ENCODE measurements at regions not wholly inside any gene's neighbourhood (a gene's known extent, or its start where the extent isn't known, plus 50 kb on each side); places are given as distances from the start of the nearest gene placed in this dataset.

- Histone ChIP-seq H3K4me2 (no peak overlapping the region), H3K9me3 (ENCODE audit: low read depth) (no peaks in the 10 kb centered on the region), H4K20me1 (ENCODE audit: low read depth) (no peaks in the 10 kb centered on the region), H2AFZ (replicated peaks) (no peak overlapping the region), H3K4me3 (no peak overlapping the region), H3K27ac (no peak overlapping the region), H3K4me1 (peaks cover 8% of the 10 kb centered on the region), H3K36me3 (no peaks in the 10 kb centered on the region), H3K79me2 (ENCODE audit: low read depth) (no peaks in the 10 kb centered on the region), H3K9ac (no peak overlapping the region), H3K27me3 (no peaks in the 10 kb centered on the region), H3F3A (ENCODE audit: low read depth) (peaks cover 2% of the 10 kb centered on the region)
- no peak overlapping the region for H3K27ac Mint-ChIP-seq
- H3K4me1 Mint-ChIP-seq: peaks cover 14% of the 10 kb centered on the region
- DNase-seq (ENCODE audit: low spot score): no peak
- H3K27me3 Mint-ChIP-seq (ENCODE audit: insufficient read depth, low read depth): peaks cover 8% of the 10 kb centered on the region
- no peaks in the 10 kb centered on the region for H3K36me3 Mint-ChIP-seq
- peaks cover 8% of the 10 kb centered on the region for H3K9me3 Mint-ChIP-seq
- TF ChIP-seq EZH2phosphoT487 (IDR thresholded peaks at IDR 0.05) (no peak), EZH2 (IDR thresholded peaks at IDR 0.05) (no peak)
- TF ChIP-seq, protein P1, sequence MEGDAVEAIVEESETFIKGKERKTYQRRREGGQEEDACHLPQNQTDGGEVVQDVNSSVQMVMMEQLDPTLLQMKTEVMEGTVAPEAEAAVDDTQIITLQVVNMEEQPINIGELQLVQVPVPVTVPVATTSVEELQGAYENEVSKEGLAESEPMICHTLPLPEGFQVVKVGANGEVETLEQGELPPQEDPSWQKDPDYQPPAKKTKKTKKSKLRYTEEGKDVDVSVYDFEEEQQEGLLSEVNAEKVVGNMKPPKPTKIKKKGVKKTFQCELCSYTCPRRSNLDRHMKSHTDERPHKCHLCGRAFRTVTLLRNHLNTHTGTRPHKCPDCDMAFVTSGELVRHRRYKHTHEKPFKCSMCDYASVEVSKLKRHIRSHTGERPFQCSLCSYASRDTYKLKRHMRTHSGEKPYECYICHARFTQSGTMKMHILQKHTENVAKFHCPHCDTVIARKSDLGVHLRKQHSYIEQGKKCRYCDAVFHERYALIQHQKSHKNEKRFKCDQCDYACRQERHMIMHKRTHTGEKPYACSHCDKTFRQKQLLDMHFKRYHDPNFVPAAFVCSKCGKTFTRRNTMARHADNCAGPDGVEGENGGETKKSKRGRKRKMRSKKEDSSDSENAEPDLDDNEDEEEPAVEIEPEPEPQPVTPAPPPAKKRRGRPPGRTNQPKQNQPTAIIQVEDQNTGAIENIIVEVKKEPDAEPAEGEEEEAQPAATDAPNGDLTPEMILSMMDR (IDR thresholded peaks at IDR 0.05): no peak
- H3K4me3 Mint-ChIP-seq: no peak overlapping the region
Observed at GRCh38 chr5:174295702-174296436, 250.4 kb downstream of the NSG2 start.

DNA sequence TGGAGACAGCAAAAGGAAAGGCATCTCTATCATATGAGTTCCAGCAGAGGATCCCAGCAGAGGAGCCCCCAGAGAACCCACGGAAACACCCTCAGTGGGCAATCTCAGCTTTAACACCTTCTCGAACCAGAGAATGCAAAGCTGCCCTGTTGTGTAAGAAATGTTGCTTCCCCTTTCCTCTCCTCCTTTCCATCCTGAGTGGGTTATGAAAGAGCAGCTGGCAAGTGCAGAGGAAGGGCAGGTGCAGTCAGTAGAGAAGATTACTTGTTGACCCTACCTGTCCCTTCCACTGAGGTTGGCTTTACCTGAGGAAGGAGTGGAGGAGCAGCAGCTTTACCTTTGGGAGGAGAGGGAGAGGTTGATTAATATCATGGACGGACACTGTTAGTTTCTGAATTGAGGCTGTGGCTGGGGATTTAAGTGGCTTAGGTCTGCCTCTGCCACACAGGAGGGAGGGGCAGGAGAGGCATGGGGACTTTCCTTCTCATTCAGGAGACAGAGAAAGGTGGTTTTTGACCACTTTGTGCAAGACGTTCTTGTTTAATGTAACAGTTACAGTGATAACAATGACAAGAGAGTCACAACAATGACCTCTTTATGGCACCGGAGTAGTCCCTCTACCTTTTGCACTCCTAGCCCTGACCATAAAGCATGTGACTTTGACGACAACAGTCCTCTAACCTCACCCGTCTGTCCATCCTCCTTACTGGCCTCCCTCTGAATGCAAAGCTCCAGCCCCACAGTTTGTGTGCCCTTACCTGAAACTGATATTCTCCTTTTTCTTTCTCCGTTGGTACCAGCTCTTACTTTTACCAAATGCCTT, 254.8 kb downstream of the NSG2 start:
- no peak overlapping the region for H3K27ac ChIP-seq
- Mint-ChIP-seq H3K9me3 (peaks cover 8% of the 10 kb centered on the region), H3K27ac (peak overlapping the region; percentile 52), H3K27me3 (ENCODE audit: insufficient read depth, low read depth) (peaks cover 7% of the 10 kb centered on the region), H3K4me3 (no peak overlapping the region), H3K4me1 (peaks cover 41% of the 10 kb centered on the region), H3K36me3 (no peaks in the 10 kb centered on the region)
- no peaks in the 10 kb centered on the region for H3K36me3 ChIP-seq
- no peak overlapping the region for H3K4me3 ChIP-seq
- H3K4me1 ChIP-seq: peaks cover 39% of the 10 kb centered on the region
- H3K9me3 ChIP-seq (ENCODE audit: low read depth): no peaks in the 10 kb centered on the region
- no peak overlapping the region for H3K9ac ChIP-seq
- H3K79me2 ChIP-seq (ENCODE audit: low read depth): no peaks in the 10 kb centered on the region
- H3K27me3 ChIP-seq: no peaks in the 10 kb centered on the region
- no peaks in the 10 kb centered on the region for H4K20me1 ChIP-seq (ENCODE audit: low read depth)
- H2AFZ ChIP-seq (replicated peaks): no peak overlapping the region
- no peak for DNase-seq (ENCODE audit: low spot score)
- TF ChIP-seq, protein P1 (IDR thresholded peaks at IDR 0.05): no peak
- no peak for TF ChIP-seq EZH2 (IDR thresholded peaks at IDR 0.05)
- no peak for TF ChIP-seq EZH2phosphoT487 (IDR thresholded peaks at IDR 0.05)
- H3F3A ChIP-seq (ENCODE audit: low read depth): peaks cover 24% of the 10 kb centered on the region
- H3K4me2 ChIP-seq: peak overlapping the region; percentile 57

DNA sequence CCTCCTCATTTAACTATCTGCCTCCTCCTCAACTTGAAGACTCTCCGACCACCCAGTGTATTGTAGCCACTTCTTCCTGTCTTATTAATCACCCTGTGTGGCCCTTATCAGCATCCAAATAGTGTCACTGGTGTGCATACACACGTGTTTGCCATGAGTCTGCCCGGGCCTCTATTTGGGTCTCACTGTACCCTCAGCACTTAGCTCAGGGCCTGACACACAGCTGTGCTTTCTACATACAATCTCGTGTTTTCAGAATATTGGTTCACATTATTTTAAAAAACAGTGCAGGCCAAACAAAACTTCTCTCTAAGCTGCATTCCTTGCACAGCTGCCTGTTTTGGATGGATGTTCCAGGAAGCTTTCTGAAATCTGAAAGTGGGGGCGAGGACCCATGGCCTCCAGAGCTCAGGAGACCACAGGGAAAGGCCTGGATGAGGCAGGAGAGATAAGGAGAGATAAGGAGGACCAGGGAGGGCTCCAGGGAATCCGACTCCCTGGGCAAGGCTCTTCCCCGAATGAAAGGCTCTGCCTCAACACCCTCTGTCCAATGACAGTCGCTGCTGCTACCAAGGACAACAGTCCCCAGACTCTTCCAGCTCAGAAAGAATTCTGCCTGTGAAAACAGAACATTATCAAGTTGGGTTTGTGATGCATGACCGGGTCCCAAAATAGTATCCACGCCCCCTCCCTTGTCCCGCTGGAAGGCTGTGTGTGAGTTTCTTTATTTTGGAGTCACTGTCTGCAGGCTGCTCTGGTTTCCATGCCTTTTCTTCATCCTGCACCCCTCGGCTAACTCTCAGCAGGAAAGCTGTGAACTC, 255.6 kb downstream of the NSG2 start:
- peaks cover 39% of the 10 kb centered on the region for H3K4me1 ChIP-seq
- Mint-ChIP-seq H3K4me3 (peak overlapping the region; percentile 33), H3K4me1 (peaks cover 41% of the 10 kb centered on the region), H3K9me3 (peaks cover 8% of the 10 kb centered on the region), H3K36me3 (no peaks in the 10 kb centered on the region), H3K27me3 (ENCODE audit: insufficient read depth, low read depth) (peaks cover 7% of the 10 kb centered on the region), H3K27ac (peak overlapping the region; percentile 48)
- H3K4me3 ChIP-seq: no peak overlapping the region
- TF ChIP-seq EZH2phosphoT487 (IDR thresholded peaks at IDR 0.05) (no peak), EZH2 (IDR thresholded peaks at IDR 0.05) (no peak)
- TF ChIP-seq, protein P1 (IDR thresholded peaks at IDR 0.05): no peak
- H3K9ac ChIP-seq: no peak overlapping the region
- peak; percentile 62 for DNase-seq (ENCODE audit: low spot score)
- peaks cover 24% of the 10 kb centered on the region for H3F3A ChIP-seq (ENCODE audit: low read depth)
- H3K27me3 ChIP-seq: no peaks in the 10 kb centered on the region
- H3K36me3 ChIP-seq: no peaks in the 10 kb centered on the region
- no peaks in the 10 kb centered on the region for H3K79me2 ChIP-seq (ENCODE audit: low read depth)
- no peaks in the 10 kb centered on the region for H4K20me1 ChIP-seq (ENCODE audit: low read depth)
- no peak overlapping the region for H2AFZ ChIP-seq (replicated peaks)
- peak overlapping the region; percentile 57 for H3K4me2 ChIP-seq
- H3K27ac ChIP-seq: no peak overlapping the region
- H3K9me3 ChIP-seq (ENCODE audit: low read depth): no peaks in the 10 kb centered on the region

Measured in neural progenitor cell (in vitro differentiated cells).